Fibroblast of lung (primary cell): ENCODE measurements at regions not wholly inside any gene's neighbourhood (a gene's known extent, or its start where the extent isn't known, plus 50 kb on each side); places are given as distances from the start of the nearest gene placed in this dataset.
A peak's percentile ranks its signal among the peaks of the same experiment; 100 is the strongest.

Experiments
- DNase-seq, 2 donors: peaks; one replicate each; pipeline versions ENCODE4 v3.0.0 to v3.0.0-alpha.2; 2010; ENCODE audit warnings: low read depth in 2 of 2
- H2AFZ ChIP-seq: 2 replicates; pipeline ENCODE4 v1.5.1; 2012; ENCODE audit warnings: low read length, control low read depth, inconsistent platforms
- H3K27ac ChIP-seq: 2 replicates; pipeline ENCODE4 v1.5.1; 2011; ENCODE audit warnings: low read length, control low read depth; ENCODE audit not compliant: insufficient read depth
- H3K27me3 ChIP-seq: 2 replicates; pipeline ENCODE4 v1.5.1; 2011; ENCODE audit warnings: mild to moderate bottlenecking, low read length; ENCODE audit not compliant: control insufficient read depth, insufficient read depth
- H3K36me3 ChIP-seq: 2 replicates; pipeline ENCODE4 v1.5.1; 2011; ENCODE audit warnings: low read length; ENCODE audit not compliant: control insufficient read depth, insufficient read depth
- H3K4me1 ChIP-seq: 2 replicates; pipeline ENCODE4 v1.5.1; 2011; ENCODE audit warnings: low read length; ENCODE audit not compliant: control insufficient read depth, insufficient read depth; ENCODE audit errors: extremely low read depth
- H3K4me2 ChIP-seq: 2 replicates; pipeline ENCODE4 v1.5.1; 2011; ENCODE audit warnings: low read length, control low read depth; ENCODE audit not compliant: insufficient read depth; ENCODE audit errors: extremely low read depth
- H3K4me3 ChIP-seq, 4 experiments: fragments of 200-600 bp in 1 of 4; sonication (generic) in 1 of 4; replicated peaks in 1 of 4; 2 replicates each; pipeline ENCODE4 v1.5.1; 2011 to 2016; ENCODE audit warnings: low read length in 4 of 4, low read depth in 3 of 4, mild to moderate bottlenecking in 3 of 4, control low read depth in 2 of 4, inconsistent platforms in 1 of 4, mixed read lengths in 1 of 4; ENCODE audit not compliant: insufficient read depth in 1 of 4; ENCODE audit errors: control extremely low read depth in 1 of 4
- H3K79me2 ChIP-seq: 2 replicates; pipeline ENCODE4 v1.5.1; 2012; ENCODE audit warnings: mild to moderate bottlenecking, low read length, inconsistent platforms; ENCODE audit not compliant: control insufficient read depth, insufficient read depth
- H3K9ac ChIP-seq: 2 replicates; pipeline ENCODE4 v1.5.1; 2011; ENCODE audit warnings: mild to moderate bottlenecking, low read length, control low read depth; ENCODE audit not compliant: insufficient read depth
- H3K9me3 ChIP-seq: 2 replicates; pipeline ENCODE4 v1.5.1; 2012; ENCODE audit warnings: low read depth, low read length; ENCODE audit not compliant: control insufficient read depth, insufficient read depth
- H4K20me1 ChIP-seq: 2 replicates; pipeline ENCODE4 v1.5.1; 2011; ENCODE audit warnings: low read length; ENCODE audit not compliant: control insufficient read depth, insufficient read depth; ENCODE audit errors: extremely low read depth
- CTCF ChIP-seq, 2 donors: IDR thresholded peaks in 1 of 2; conservative IDR thresholded peaks in 1 of 2; 1 replicate in 1 of 2; 2 replicates in 1 of 2; pipeline ENCODE4 v1.5.1; 2011 to 2012; ENCODE audit warnings: low read length in 2 of 2, control low read depth in 1 of 2, inconsistent platforms in 1 of 2, low read depth in 1 of 2, mild to moderate bottlenecking in 1 of 2
- EZH2 ChIP-seq: IDR thresholded peaks from 2 replicates; pipeline ENCODE4 v1.5.1; 2012; ENCODE audit warnings: low read length, control low read depth, mild to moderate bottlenecking; ENCODE audit errors: missing control alignments

GRCh38 chr2:180520206-180520605 is 460.2 kb upstream of the UBE2E3 start:
- DNase-seq, result peak in 1 of 2 donors; percentile 20
- Histone ChIP-seq H3K4me3 (no peak overlapping the region), H3K36me3 (no peaks in the 10 kb centered on the region), H3K9ac (no peak overlapping the region), H3K79me2 (no peaks in the 10 kb centered on the region), H2AFZ (peak overlapping the region; percentile 8), H3K27ac (no peak overlapping the region), H3K4me1 (peaks cover 17% of the 10 kb centered on the region), H3K27me3 (no peaks in the 10 kb centered on the region), H4K20me1 (no peaks in the 10 kb centered on the region), H3K9me3 (no peaks in the 10 kb centered on the region), H3K4me2 (no peak overlapping the region)
- TF ChIP-seq CTCF (conservative IDR thresholded peaks at IDR 0.05 in 1 of 2, IDR thresholded peaks at IDR 0.05 in 1 of 2; ENCODE audit: low read depth in 1 of 2, low read length in 2 of 2), result no peak

- no peak overlapping the region for H3K4me2 ChIP-seq
- H3K9ac ChIP-seq, result no peak overlapping the region
- no peaks in the 10 kb centered on the region for H3K27me3 ChIP-seq
- no peak overlapping the region for H3K27ac ChIP-seq
- no peaks in the 10 kb centered on the region for H3K79me2 ChIP-seq
- peaks cover 13% of the 10 kb centered on the region for H3K4me1 ChIP-seq
- H3K36me3 ChIP-seq, result no peaks in the 10 kb centered on the region
- TF ChIP-seq CTCF (conservative IDR thresholded peaks at IDR 0.05 in 1 of 2, IDR thresholded peaks at IDR 0.05 in 1 of 2; ENCODE audit: low read depth in 1 of 2, low read length in 2 of 2) (no peak), EZH2 (no peak)
- DNase-seq, result peak; percentile 40 to 71
- H2AFZ ChIP-seq, result no peak overlapping the region
- H4K20me1 ChIP-seq, result no peaks in the 10 kb centered on the region
- H3K4me3 ChIP-seq, result no peak overlapping the region
- no peaks in the 10 kb centered on the region for H3K9me3 ChIP-seq
Measured at GRCh38 chr2:180519276-180519675, 461.1 kb upstream of the UBE2E3 start.

DNA sequence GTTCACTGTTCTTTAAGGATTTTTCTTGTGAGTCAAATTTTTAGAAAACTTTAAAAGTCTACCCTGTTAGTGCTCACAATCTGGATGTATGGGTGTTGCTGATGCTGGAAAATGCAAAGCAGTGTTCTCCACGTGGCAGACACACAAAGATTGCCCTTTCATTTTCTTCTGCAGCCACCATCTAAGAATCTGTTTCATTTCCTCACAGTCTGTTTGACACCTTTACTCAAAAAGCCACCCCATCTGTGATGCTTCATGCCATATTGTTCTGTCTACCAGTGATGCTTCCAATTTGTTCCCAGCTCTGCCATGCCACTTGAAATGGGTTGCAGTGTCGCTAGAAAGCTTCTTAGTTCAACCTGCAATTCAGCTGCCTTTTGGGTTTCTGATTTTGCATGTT is 464.2 kb upstream of the UBE2E3 start:
- H3K4me1 ChIP-seq, result peaks cover 5% of the 10 kb centered on the region
- H3K27ac ChIP-seq, result no peak overlapping the region
- no peaks in the 10 kb centered on the region for H3K9me3 ChIP-seq
- H2AFZ ChIP-seq, result peak overlapping the region; percentile 37
- TF ChIP-seq CTCF (conservative IDR thresholded peaks at IDR 0.05 in 1 of 2, IDR thresholded peaks at IDR 0.05 in 1 of 2; ENCODE audit: low read depth in 1 of 2, low read length in 2 of 2) (no peak), EZH2 (no peak)
- no peaks in the 10 kb centered on the region for H4K20me1 ChIP-seq
- no peak overlapping the region for H3K4me3 ChIP-seq
- DNase-seq, result no peak
- no peaks in the 10 kb centered on the region for H3K79me2 ChIP-seq
- H3K36me3 ChIP-seq, result no peaks in the 10 kb centered on the region
- no peaks in the 10 kb centered on the region for H3K27me3 ChIP-seq
- no peak overlapping the region for H3K4me2 ChIP-seq
- no peak overlapping the region for H3K9ac ChIP-seq
